Stimulated activated CD8-positive, alpha-beta memory T cell treated with anti-CD3 and anti-CD28 coated beads, Interleukin-4, amount 100 ng/mL, for 24 hours (primary cell): ENCODE measurements at regions not wholly inside any gene's neighbourhood (a gene's known extent, or its start where the extent isn't known, plus 50 kb on each side); places are given as distances from the start of the nearest gene placed in this dataset.
"Not testable (repeated sequence)": the region's sequence is repeated elsewhere in the genome, so short reads cannot be mapped to it uniquely, and the experiment has no call there.

Experiments
- DNase-seq: peaks from one replicate; pipeline ENCODE4 v3.0.0-alpha.2; 2020; ENCODE audit warnings: low read depth

DNA sequence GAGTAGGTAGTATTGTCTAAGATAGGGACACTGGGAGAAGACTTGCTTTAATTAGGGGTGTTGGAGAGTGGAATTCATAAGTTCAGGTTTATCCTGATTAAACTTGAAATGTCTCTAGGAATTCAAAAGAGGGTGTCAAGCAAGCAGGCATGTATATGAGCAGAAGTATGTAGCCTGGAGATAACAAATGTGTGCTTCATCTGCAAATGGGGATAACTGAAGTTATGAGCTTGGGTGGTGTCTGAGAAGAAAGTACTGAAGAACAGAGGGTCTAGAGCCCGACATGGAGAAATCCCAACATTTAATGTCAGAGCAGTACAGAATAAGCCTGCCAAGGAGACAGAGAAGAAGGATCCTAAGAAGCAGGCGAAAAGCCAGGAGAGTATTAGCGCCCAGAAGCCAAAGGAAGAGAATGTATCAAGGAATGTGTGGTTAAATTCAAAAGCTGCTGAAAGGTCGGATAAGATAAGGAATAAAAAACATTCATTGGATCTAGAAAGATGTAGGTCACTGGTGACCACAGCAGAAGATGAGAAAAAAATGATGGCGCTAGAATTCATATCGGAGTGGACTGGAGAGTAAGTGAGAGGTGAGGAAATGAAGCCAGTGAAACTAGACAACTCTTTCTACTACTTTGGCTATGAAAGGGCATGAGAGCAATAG is 401.5 kb upstream of the PIK3R1 start:
- DNase-seq = no peak

GRCh38 chr5:67809589-67809988 is 406.0 kb upstream of the PIK3R1 start:
- DNase-seq = no peak

DNA sequence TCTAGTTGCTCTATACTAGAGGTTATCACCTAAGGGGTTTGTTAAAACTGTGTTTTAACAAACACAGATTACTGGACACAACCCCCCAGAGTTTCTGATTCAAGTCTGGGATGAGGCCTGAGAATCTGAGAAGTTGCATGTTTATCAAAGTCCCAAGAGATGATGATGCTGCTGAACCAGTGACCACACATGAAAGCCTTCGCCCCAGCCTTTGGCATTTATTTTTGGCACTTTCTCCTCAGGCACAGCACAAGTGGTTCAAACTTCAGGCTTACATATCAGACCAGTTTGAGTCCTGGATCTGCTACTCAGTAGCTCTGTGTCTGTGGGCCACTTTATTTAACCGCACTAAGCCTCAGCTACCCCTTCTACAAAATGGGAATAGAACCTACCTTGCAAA is 407.2 kb upstream of the PIK3R1 start:
- no peak for DNase-seq

GRCh38 chr5:67807439-67807888 is 408.1 kb upstream of the PIK3R1 start:
- DNase-seq = no peak

DNA sequence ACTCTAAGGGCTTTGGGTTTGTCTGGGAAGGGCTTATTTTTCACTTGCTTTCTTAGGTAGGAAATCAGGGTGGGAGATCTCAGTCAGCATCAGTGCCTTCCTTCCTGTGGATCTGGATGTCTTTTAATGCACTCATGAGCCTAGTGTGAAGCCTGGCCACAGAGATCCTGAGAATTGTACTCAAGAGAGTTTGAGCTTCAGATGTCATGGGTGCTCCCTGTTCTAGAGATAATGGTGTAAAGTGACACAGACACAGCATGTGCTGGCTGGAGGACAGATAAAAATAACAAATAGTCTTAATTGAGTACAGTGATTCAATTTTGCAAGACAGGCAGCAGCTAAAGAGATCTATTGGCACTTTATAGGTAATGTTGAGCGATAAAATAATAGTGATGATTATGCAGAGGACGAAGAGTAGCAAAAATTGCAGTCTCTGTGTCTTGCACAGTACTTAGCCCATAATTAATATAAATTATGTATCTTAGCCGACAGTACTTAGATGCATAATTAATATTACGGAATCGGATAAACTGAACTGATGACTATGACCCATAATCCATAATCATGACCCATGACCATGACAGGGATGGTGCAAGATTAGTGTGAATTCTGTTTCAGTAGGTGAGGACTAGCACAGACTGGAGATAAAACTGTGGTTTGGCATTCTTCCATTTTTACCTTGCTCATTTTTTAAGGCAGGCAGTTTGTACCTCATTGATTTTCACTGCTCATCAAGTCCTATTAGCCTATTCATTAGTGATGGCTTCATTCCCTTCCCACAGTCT is 408.7 kb upstream of the PIK3R1 start:
- DNase-seq = no peak

- no peak for DNase-seq
These were observed 409.7 kb upstream of the PIK3R1 start for GRCh38 chr5:67805666-67806348.

DNA sequence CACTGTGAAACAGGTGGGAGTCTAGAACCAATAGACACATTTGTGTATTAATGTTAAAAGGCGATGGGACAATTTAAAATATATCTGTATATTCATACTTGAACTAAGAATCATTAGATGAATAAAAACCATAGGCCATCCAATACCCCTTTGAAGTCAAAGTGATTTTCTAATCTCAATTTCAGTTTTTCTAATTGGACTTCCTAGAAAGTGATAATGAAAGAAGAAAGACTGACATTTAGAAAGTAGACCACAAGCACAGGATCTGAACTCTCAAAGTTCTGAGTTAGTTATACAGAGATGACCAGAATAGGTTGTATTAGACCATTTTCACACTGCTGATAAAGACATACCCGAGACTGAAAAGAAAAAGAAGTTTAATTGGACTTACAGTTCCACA is 412.8 kb upstream of the PIK3R1 start:
- DNase-seq = no peak

- no peak for DNase-seq
These were observed 415.8 kb upstream of the PIK3R1 start for GRCh38 chr5:67799732-67800234.

- not testable (repeated sequence) for DNase-seq
These were observed 417.1 kb upstream of the PIK3R1 start for GRCh38 chr5:67798470-67798869.

DNA sequence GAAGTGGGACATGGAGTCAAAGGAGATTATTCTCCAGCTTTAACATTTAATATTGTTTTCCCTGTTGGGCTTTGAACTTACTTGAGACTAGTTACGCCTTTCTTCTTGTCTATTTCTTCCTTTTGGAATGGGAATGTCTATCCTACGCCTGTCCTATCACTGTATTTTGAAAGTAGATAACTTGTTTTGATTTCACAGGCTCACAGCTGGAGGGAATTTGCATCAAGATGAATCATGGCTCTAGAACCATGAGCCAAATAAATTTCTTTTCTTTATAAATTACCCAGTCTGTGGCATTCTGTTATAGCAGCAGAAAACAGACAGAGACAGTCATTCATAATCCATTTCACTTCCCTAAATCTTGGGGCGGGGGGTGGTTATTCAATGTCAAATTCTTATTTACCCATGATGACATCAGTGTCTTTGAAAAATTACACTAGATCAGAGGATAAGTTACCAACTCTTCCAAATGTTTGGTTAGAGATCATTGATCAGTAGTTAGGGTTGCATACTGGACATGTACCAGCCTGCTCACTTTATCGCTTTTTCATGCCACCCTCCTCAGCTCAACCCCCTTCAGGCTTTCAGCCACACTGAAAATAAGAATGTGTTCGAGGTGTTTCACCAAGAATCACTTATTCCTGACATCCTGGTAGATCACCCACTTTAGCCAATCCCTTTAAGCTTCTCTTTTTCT is 419.6 kb upstream of the PIK3R1 start:
- DNase-seq = no peak

GRCh38 chr5:67793966-67794365 is 421.6 kb upstream of the PIK3R1 start:
- DNase-seq = no peak

DNA sequence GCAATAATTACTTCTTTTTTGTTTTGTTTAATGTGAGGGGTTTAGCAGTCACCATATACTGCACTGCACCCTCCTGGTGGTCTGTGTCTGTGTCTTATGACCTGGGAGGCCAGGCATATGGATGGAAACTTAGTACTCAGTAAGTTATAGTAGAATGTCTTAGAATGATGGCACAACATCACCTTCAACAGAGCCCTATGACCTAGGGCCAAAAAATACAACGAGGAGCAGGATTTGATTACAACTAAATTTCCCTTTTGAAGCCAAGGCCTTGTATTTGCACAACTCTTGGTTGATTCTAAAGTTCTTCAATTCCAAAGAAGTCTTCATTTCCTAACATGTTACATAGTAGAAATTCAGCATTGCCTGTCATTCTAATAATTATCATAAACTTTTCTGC is 422.1 kb upstream of the PIK3R1 start:
- DNase-seq = no peak

DNA sequence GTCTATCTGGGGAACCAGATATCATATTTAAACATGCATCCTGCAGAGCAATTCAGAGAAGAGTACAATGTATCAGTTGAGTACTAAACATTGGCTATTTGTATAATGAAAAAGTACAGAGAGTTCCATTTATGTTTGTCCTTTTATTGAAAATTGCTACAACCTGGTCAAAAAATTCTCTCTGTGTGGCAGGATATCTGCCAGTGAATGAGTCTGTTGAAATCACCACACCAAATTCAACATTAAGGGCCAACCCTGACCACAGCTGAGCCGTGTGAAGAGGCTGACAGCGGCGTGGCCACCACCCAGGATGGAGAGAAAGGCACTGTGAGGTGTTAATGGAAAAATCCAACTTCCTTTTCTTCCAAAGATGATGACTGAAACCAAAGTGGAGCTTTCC is 422.7 kb upstream of the PIK3R1 start:
- no peak for DNase-seq

DNA sequence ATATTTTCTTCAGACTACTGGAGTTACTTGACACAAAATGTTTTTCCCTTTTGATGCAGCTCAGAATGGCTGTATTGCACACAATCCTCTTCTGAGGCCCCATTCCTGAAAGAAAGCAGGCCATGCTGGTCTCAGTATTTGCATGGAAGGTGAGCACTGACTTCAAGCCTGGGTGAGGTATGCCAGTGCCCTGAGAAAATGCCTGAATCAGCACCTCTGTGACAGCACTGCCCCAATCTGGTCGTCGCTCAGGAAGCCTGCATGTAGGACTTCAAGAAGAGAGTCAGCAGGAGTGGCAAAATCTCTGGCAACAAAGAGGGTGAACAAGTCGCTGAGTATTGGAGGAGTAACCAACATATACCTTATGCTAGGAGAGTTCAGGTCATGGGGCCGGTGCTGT is 425.2 kb upstream of the PIK3R1 start:
- no peak for DNase-seq

DNA sequence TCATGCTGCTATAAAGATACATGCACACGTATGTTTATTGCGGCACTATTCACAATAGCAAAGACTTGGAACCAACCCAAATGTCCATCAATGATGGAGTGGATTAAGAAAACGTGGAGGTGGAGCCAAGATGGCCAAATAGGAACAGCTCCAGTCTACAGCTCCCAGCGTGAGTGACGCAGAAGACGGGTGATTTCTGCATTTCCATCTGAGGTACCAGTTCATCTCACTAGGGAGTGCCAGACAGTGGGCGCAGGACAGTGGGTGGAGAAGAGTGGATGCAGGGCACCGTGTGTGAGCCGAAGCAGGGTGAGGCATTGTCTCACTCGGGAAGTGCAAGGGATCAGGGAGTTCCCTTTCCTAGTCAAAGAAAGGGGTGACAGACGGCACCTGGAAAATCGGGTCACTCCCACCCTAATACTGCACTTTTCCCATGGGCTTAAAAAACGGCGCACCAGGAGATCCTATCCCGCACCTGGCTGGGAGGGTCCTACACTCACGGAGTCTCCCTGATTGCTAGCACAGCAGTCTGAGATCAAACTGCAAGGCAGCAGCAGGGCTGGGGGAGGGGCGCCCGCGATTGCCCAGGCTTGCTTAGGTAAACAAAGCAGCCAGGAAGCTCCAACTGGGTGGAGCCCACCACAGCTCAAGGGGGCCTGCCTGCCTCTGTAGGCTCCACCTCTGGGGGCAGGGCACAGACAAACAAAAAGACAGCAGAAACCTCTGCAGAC is 435.5 kb upstream of the PIK3R1 start:
- DNase-seq = not testable (repeated sequence)

DNA sequence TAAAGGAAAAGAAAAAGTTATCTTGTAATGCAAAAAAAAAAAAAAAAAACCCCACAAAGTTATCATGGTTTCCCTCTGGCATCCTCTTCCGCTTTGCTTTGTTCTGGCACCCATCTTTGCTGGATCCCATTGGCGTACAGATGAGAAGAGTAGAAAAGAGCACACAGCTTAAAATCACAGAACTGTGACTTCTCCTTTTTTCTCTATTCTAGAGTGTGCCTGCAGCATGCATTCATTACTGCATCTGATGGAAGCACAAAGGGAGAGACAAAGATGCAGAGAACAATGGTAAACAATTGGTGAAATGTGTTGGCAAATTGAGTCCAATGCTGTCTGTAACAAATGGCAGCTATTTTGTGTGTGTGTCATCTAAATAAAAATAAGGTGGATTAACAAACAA is 440.8 kb upstream of the PIK3R1 start:
- DNase-seq = no peak

- no peak for DNase-seq
These were observed 441.3 kb upstream of the PIK3R1 start for GRCh38 chr5:67774267-67774552.

- no peak for DNase-seq
These were observed 441.9 kb upstream of the PIK3R1 start for GRCh38 chr5:67773411-67774266.

DNA sequence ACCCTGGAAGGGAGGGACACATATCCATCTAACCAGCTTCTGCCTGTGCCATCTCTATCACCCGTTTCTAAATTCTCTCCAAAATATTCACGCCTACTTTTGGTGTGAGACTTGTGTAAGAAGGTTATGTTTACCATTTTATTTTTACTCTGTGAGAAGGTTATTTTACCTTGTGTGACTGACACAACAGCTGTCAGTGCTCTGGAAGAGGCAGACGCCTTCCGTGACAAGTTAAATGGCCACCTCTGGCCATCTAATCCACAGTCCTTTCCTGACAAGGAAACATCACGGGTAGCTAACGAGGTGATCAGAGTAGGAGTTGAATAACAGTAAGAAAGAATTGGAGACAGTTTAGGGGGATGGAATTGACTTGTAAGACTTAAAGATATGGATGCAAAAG is 443.8 kb upstream of the PIK3R1 start:
- DNase-seq = no peak

DNA sequence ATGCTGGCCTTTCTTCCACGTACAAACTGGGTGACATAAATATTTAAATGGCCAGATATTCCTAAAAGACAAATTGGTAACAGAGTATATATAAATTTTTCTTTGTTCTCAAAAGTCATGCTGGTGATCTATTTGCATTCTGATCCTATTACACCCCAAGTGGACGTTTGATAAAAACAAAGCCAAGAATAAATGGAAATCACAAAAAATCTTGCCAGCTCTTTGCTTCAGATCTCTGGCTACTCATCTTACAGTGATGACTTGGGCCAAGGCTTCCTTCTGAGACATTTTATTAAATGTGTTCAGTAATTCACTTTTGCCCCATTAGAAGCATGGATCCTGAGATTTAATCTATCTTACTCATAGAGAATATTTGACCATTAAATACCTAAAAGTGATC is 444.3 kb upstream of the PIK3R1 start:
- DNase-seq = no peak
